GM18867 (cell line): ENCODE measurements at regions not wholly inside any gene's neighbourhood (a gene's known extent, or its start where the extent isn't known, plus 50 kb on each side); places are given as distances from the start of the nearest gene placed in this dataset.

Experiments
- ATAC-seq: cut with Tn5 transposase; IDR thresholded peaks from one replicate; pipeline ENCODE4 v1.9.1; 2021; ENCODE audit warnings: mild to moderate bottlenecking, moderate library complexity; ENCODE audit not compliant: unreplicated experiment

GRCh38 chr12:127253797-127254327 lies 1013.1 kb upstream of the TMEM132C start:
- ATAC-seq: no peak

- ATAC-seq: no peak
These were observed 1012.5 kb upstream of the TMEM132C start for GRCh38 chr12:127254420-127254955.

- no peak for ATAC-seq
These were observed 1009.5 kb upstream of the TMEM132C start for GRCh38 chr12:127257366-127257935.

GRCh38 chr12:127260531-127260930 lies 1006.4 kb upstream of the TMEM132C start:
- no peak for ATAC-seq

GRCh38 chr12:127260999-127261398 lies 1006.0 kb upstream of the TMEM132C start:
- no peak for ATAC-seq

- ATAC-seq: no peak
These were observed 1004.4 kb upstream of the TMEM132C start for GRCh38 chr12:127262615-127263014.

- ATAC-seq: no peak
These were observed 1003.3 kb upstream of the TMEM132C start for GRCh38 chr12:127263621-127264020.

- ATAC-seq: no peak
These were observed 999.8 kb upstream of the TMEM132C start for GRCh38 chr12:127267128-127267527.

GRCh38 chr12:127268213-127268612 lies 998.8 kb upstream of the TMEM132C start:
- no peak for ATAC-seq

- no peak for ATAC-seq
These were observed 998.1 kb upstream of the TMEM132C start for GRCh38 chr12:127268706-127269425.

GRCh38 chr12:127270193-127270592 lies 996.8 kb upstream of the TMEM132C start:
- no peak for ATAC-seq

- ATAC-seq: no peak
These were observed 995.2 kb upstream of the TMEM132C start for GRCh38 chr12:127271776-127272175.

GRCh38 chr12:127272864-127273263 lies 994.1 kb upstream of the TMEM132C start:
- no peak for ATAC-seq

GRCh38 chr12:127273626-127274025 lies 993.3 kb upstream of the TMEM132C start:
- no peak for ATAC-seq

- ATAC-seq: no peak
These were observed 991.6 kb upstream of the TMEM132C start for GRCh38 chr12:127275416-127275815.

- ATAC-seq: peak; percentile 89
These were observed 989.1 kb upstream of the TMEM132C start for GRCh38 chr12:127277882-127278281.

GRCh38 chr12:127278351-127278750 lies 988.6 kb upstream of the TMEM132C start:
- no peak for ATAC-seq

- peak; percentile 52 for ATAC-seq
These were observed 986.3 kb upstream of the TMEM132C start for GRCh38 chr12:127280393-127281275.

GRCh38 chr12:127282786-127283565 lies 984.0 kb upstream of the TMEM132C start:
- no peak for ATAC-seq

GRCh38 chr12:127284021-127284420 lies 982.9 kb upstream of the TMEM132C start:
- ATAC-seq: no peak
